GM18858 (cell line): ENCODE measurements at regions not wholly inside any gene's neighbourhood (a gene's known extent, or its start where the extent isn't known, plus 50 kb on each side); places are given as distances from the start of the nearest gene placed in this dataset.
"Not testable (repeated sequence)": the region's sequence is repeated elsewhere in the genome, so short reads cannot be mapped to it uniquely, and the experiment has no call there.

ENCODE experiments used
- ATAC-seq: cut with Tn5 transposase; IDR thresholded peaks from one replicate; pipeline ENCODE4 v1.9.1; 2021; ENCODE audit not compliant: unreplicated experiment

DNA sequence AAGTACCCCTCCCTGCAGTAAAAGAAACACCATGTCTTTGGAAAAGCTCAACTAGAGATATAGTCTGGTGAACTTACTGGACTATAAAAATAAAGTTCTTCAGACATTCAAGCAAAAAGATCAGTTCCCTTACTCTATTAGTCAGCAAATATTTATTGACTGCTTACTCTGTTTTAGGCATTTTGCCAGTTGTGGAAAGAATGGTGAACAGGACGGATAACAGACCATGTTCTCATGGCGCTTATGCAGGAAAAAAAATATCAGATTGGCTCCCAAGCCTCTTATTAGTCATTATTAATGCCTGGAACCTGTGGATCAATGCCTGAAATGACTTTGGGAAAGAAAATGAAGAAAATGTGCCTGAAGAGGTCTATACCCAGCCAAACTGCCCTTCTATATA lies 282.2 kb upstream of the EPHA7 start:
- no peak for ATAC-seq

DNA sequence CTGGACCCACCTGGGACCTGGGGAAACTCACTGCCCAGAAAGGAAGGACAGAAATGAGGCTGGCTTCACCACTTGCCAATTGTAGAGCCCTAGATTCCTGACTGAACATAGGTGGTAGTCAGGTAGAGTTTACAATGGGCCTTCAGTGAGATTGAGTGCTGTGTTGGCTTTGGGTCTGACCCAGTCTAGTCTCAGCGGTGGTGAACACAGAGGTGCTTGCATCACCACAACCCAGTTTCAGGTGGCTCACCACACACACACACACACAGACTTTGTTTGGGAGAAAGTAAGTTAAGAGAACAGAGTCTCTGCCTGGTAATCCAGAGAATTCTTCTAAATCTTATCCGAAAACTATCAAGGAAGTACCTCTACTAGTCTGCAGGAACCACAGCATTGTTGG lies 266.1 kb upstream of the EPHA7 start:
- ATAC-seq: no peak

DNA sequence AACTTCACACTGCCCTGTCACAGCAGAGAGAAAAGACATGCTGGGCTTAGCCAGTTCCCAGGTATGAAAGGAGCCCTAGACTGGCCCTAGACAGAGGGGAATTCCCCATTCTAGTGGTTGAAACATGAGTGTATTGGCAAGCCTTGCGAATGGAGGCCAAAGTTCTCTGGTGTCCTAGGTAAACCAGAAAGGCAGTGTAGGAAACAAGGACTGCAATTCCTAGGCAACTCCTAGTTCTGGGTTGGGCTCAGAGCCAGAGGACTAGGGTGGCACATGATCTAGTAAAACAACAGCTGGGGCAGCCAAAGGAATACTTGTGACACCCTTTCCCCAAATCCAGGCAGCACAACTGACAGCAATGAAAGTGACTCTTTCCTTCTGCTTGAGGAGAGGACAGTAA lies 265.0 kb upstream of the EPHA7 start:
- no peak for ATAC-seq

DNA sequence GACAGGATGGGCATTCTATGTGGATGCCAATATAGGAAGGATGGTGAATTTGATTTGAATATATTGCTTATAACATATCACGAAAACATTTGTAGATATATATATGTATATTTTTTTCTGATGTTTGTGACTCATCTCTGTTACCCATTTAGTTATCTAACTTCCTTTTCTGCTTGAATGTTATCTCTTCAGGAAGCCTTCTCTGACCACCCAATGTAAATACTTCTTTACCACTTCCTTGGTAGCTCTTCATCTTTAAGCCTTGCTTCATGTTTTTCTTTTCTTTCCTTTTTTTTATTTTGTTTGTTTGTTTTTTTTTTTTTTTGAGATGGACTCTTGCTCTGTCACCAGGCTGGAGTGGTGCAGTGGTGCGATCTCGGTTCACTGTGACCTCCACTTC lies 260.5 kb upstream of the EPHA7 start:
- no peak for ATAC-seq

DNA sequence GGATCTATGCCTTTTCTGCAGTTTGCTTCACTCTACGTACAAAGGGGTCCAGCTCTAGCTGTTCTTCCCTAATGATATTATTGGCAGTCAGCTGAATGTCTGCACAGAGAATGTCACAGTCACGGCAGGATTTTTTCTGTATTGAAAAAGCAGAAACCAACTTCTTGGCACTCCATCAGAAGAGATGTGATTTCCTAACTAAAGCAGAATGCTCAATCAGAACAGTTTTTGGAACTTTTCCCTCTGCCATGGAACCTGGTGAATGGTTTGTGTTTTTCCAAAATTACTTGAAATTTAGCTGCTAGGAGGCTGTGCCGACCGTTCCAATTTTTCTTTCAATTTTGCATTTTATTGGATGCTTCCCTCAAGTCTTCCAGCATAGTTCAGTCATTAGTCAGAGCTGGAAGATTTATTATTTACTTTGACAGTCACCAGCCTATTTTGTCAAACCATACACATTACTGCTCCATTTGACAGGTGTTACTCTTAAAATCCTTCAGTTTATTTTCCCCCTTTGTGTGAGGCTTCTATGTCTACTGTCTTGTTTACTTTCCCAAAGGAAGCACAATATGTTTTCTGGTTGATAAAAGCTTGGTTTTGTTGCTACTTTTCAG lies 259.6 kb upstream of the EPHA7 start:
- ATAC-seq: no peak

DNA sequence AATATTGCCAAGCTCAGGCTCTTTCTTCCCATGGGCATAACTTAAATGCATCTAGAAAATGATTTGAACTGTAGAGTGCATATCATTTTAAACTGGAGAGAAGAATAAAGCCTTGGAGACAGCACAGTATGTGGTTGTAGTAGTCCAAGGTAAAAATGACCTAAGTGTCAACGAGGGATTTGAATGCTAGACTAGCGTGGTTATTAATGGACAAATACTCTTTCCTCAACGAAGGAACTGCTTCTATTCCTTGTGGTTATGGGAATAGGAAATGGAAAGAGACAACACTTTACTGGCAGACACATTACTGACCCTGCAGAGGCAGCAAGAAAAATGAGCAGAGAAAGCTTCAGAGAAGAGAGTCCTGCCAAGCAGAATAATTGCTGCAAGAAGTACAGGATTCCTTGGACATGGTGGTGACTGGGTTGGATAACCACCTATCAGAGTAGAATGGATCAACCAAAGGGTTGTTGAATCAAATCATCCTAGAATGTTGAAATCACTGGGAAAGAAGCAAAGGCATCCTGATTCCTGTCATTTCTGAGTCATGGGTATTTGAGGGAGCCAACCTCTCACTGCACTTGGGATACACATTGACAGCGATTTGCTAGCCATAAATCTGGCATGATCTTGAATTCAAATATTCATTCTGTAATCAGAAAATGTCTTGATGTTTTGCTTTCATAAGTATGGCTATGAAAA lies 258.1 kb upstream of the EPHA7 start:
- no peak for ATAC-seq

DNA sequence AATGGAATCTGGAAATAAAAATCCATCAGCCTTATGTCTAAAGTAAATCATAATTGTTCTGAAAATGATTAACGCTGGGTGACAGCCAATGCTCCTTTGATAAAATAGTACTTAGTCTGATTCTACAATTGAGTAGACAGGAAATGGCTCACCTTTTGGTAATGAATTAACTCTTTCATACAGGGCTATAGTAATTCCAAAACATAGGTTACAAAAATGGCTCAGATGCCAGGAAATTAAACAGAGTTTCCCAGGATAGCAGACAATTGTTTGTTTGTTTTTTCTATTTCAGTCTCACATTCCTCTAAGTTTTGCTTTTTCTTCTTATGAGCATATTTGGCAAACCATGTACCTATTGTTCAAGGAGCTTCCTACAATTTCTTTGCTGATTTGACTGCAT lies 257.2 kb upstream of the EPHA7 start:
- no peak for ATAC-seq

DNA sequence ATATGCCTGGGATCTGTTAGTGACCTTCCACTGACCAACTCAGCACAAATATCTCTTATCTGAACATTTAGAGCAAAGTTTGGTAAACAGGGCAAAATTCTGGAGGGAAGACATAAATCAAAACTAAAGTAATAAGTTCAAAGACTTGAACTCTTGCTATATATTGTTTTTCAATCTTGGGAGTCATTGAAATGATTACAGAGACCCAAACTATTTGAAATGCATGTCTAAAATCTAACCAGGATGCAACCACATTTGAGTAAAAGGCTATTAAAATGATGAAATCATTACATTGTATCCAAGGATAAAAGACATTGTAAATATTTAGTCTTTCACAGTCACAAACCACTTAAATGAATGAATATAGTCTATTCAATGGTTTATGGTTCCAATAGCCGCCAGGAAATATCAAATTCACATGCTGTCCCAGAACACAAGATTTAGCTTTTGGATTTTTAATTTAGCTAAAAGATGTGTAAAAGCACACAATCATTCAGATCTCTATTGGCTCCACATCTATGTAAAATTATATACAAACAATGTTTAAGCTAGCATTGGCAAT lies 256.6 kb upstream of the EPHA7 start:
- ATAC-seq: no peak

DNA sequence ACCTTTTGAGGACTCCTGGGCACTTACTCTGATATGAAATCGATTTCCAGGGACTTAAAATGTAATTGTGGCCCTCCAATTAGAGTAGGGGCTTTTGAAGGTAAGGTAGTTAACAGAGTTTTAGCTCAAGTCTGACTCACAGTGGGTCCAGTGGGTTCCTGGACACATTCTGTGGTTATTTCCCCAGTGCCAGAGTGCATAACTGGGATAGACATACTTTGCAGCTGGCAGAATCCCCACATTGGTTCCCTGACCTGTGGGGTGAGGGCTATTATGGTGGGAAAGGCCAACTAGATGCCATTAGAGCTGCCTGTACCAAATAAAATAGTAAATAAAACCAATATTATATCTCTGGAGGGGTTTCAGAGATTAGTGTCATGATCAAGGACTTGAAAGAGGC lies 243.8 kb upstream of the EPHA7 start:
- no peak for ATAC-seq

DNA sequence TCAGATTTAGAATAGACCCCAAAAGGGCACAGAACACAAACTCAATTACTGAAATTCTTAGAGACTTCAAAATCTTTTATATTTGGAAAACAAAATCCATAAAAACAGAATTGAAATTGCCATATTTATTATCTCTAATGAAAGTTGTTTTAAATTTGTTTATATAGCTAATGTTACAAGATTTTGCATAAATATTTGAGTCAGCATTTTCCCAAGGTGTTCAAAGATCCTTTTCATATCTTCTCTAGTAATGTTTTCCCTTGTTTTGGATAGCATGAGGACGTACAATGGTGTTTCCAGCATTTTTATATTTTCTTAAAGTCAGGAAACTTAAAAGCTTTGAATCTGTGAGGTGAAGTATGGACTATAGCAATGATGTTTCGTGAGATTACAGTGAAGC lies 235.2 kb upstream of the EPHA7 start:
- no peak for ATAC-seq

DNA sequence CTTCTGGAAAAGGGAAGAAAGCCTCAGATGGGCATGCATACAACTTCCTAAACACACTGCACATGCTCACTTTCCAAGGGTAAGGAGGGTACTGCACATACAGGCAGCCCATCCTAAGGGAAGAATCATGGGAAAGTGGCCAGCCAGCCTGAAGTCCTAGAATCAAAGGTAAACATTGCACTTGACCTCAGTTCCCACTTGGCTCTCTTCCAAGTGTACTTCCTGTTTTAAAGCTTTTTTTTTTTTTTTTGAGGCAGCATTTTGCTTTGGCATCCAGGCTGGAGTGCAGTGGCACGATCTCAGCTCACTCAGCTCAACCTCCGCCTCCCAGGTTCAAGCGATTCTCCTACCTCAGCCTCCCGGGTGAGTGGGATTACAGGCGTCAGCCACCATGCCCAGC lies 225.3 kb upstream of the EPHA7 start:
- ATAC-seq: no peak

DNA sequence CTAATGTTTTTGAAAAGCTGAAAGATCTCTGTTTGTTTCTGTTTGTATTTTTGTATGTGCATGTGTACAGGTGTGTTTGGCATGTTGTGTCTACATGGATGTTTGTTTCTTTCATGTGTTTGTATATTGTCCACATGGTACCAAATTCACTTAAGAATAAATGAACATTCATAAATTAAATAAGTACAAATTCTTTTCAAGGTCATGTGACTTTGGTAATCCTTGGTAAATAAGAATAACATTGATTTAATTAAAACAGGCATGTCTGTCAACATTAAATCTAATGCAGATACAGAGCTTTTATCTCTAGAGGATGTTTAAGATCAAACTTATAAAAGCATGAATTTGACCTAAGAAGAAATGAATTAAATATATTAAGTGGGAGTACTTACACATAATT lies 219.8 kb upstream of the EPHA7 start:
- ATAC-seq: no peak

DNA sequence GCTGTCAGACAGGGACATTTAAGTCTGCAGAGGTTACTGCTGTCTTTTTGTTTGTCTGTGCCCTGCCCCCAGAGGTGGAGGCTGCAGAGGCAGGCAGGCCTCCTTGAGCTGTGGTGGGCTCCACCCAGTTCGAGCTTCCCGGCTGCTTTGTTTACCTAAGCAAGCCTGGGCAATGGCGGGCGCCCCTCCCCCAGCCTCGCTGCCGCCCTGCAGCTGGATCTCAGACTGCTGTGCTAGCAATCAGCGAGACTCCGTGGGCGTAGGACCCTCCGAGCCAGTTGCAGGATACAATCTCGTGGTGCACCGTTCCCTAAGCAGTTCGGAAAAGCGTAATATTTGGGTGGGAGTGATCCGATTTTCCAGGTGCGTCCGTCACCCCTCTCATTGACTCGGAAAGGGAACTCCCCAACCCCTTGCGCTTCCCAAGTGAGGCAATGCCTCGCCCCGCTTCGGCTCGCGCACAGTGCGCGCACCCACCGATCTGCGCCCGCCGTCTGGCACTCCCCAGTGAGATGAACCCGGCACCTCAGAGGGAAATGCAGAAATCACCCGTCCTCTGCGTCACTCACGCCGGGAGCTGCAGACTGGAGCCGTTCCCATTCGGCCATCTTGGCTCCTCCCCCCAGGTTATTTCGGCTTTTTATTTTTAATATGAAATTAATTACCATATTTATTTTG lies 217.8 kb upstream of the EPHA7 start:
- not testable (repeated sequence) for ATAC-seq

DNA sequence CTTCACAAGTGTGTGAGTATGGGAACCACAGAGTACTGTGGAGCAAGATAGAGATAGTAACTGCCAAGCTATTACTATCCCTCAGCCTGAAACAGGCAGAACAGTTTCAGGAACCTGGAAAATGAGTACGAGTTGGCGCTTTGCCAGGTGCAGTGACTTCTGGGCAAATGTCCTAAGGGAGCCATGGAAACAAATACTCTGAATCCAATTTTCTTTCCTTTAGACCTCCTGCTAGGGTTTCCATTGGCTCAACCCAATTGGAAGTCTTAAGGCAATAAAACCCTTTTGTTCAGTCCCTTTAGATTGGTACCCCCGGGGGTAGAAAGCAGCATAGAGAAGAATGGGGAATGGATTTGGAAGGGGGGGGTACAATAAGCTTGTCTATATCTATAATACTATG lies 205.0 kb upstream of the EPHA7 start:
- no peak for ATAC-seq

DNA sequence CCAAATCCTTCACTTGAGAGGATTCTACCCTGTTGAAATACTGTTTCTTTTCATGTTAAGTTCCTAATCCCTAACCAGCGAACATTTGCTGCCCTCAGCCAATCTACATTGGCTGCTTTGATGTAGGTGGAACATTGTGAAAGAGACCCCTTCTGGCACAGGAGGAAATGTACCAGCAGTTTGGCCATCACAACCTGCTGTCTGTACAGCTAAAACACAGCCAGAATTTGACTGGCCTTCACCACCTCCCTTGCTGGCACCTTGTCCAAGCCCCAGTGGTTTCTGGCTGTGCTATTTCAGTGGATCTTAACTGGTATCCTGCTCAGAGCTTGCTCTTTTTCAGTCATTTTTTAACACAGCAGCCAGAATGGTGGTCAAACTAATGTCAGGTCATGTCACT lies 202.1 kb upstream of the EPHA7 start:
- no peak for ATAC-seq

DNA sequence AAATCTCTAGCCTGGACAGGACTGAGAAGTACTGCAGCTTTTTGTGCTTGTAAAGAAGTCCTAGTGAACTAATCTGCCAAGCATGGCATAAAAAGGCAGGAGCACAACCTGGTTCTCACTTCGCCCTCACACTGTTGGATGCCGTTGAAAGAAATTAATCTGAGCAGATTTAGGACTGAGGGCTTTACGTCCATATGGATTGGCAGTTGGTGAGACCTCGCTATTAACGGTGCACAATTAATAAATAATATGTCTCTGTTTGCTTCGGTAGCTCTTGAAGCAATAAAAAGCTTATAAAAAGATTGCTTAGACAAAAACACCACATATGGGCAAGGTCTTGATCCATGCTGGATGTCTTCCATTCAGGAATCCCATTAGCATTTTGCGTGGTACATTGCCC lies 185.6 kb upstream of the EPHA7 start:
- no peak for ATAC-seq

DNA sequence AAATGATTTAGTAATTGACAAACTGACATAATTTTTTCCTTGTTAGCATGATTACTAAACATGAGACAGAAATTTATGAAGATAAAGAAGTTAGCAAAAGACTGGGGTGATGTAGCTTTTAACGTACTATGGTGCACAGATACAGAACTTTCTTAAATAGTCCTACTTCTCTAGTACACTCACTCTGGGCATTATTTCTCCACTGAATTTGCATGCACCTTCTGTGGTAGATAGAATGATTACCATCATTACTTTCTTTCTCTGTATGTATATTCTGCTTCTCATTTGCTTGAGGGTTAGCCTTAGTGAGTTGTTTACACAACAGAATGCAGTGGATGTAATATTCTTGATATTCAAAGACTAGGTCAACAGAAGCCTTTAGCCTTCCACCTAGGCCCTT lies 173.1 kb upstream of the EPHA7 start:
- no peak for ATAC-seq

DNA sequence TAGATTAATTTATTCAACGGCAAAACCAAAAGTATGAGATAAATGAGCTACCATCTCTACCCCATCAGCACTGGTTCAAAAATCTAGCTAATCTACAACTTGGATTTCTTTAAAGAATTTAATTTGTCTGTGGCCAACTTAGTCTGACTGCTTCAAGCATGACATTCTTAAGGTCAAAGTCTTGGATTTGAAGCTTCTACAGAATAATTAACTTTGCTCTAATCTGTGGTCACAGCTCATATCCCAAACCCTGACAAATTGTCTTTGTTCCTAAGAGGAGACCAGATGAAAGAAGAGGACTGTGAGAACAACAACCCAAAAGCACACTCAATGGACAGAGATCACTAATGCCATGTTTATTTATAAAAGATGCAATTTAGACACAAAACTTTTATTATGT lies 166.9 kb upstream of the EPHA7 start:
- ATAC-seq: no peak

DNA sequence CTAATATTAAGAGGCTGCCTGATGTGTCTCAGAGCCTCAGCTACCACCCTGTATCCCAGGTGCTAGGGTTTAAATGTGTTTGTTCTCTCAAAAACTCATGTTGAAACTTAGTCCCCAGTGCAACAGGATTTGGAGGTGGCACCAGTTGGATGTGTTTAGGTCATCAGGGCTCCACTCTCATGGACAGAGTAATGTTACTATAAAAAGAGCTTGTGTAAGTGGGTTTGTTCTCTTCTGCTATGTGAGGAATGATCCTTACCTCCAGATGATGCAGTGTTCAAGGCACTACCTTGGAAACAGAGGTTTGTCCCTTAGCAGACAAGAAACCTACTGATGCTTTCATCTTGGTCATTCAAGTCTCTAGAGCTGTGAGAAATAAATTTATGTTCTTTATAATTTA lies 164.9 kb upstream of the EPHA7 start:
- ATAC-seq: no peak

DNA sequence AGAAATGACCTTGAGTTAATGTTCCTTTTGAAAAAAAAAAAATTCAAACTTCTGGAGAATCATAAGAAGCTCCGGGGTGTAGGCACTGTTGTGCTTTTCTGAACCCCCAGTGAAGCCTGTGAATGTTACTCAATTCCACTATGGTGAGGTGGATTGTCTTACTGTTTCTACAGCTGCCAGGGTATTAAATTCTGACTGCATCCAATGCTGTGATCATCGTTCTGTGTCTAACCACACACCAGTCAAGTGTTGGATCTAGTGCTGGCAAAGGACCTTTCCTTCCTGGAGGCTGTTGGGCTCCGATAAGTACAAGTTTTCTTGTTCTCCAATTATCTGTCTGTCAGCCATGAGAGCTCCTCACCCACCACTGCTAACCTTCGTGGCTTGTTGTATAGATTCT lies 162.0 kb upstream of the EPHA7 start:
- ATAC-seq: no peak

DNA sequence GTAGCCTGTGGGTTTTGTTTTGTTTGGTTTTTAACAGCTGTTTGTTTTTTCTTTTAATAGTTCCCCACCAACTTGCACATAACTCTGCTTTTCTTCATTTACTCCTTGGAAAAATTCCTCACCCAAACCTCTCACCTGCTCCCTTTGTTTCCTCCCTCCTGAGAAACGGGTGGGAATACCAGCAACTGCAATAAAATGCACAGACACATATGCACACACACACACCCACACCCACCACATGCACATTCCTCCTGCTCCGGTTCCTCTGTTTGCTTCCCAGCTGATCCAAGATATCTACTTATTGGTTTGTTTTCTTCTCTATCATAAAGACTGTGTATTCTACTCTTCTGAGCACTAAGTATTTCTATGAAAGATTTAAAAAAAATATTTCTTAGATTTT lies 161.1 kb upstream of the EPHA7 start:
- no peak for ATAC-seq

DNA sequence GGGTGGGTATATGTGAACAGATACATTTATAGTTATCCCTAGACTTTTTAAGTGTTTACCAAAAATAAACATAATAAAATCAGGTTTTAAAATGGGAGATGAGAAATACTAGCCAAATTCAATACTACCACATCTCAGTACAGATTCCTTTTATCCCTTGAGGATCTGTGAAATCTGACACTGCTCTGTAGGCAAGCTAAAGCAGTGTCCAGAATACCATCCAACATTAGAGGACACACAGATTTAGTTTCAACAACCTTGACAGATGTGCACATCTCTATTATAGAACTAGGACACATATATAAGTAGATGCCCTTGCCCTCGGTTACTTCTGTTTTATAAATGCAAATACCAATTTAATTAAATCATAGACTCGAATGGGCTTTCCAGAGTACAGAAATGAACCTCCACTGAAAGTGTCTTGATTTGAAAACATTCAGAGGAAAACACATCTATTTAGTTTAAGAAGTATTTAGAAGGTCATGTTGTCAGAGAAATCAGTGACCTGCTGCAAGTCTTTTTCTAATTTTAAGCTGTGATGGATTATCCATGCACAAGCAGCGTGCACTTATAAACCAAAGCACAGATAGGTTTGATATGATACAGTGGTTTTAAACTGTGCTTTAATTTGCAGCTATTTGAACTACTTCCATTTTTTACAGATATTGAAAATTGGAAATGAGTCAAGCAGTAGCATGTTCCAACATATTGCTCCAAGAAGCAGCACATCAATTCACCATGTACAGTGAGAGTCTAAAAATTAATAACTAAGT lies 156.3 kb upstream of the EPHA7 start:
- ATAC-seq: no peak
